Mesothelial cell of epicardium (in vitro differentiated cells): ENCODE measurements at regions not wholly inside any gene's neighbourhood (a gene's known extent, or its start where the extent isn't known, plus 50 kb on each side); places are given as distances from the start of the nearest gene placed in this dataset.

Source experiments
- DNase-seq, 2 experiments: peaks; one replicate each; pipeline ENCODE4 v3.0.0; 2021; ENCODE audit warnings: low spot score in 2 of 2; ENCODE audit not compliant: unreplicated experiment in 2 of 2
- H3K27ac Mint-ChIP-seq: 2 replicates; pipeline ENCODE4 v1.8.0; 2021; ENCODE audit warnings: mixed read lengths
- H3K27me3 Mint-ChIP-seq: 2 replicates; pipeline ENCODE4 v1.8.0; 2021; ENCODE audit warnings: low read depth, mixed read lengths
- H3K36me3 Mint-ChIP-seq: 2 replicates; pipeline ENCODE4 v1.8.0; 2021; ENCODE audit warnings: mixed read lengths
- H3K4me1 Mint-ChIP-seq: 2 replicates; pipeline ENCODE4 v1.8.0; 2021; ENCODE audit warnings: mixed read lengths
- H3K4me3 Mint-ChIP-seq: 2 replicates; pipeline ENCODE4 v1.8.0; 2021; ENCODE audit warnings: mild to moderate bottlenecking, moderate library complexity, mixed read lengths
- H3K9me3 Mint-ChIP-seq: 2 replicates; pipeline ENCODE4 v1.8.0; 2021; ENCODE audit warnings: mixed read lengths
- TF ChIP-seq, protein P1 (sequence below): fragments of 200-600 bp; sonication (generic); IDR thresholded peaks from one replicate; pipeline ENCODE4 v1.5.0; 2021; ENCODE audit warnings: antibody characterized with exemption; ENCODE audit not compliant: unreplicated experiment

GRCh38 chr5:29414681-29415080 lies 1778.8 kb upstream of the CDH6 start:
- no peak overlapping the region for H3K4me3 Mint-ChIP-seq
- H3K36me3 Mint-ChIP-seq, result no peaks in the 10 kb centered on the region
- no peaks in the 10 kb centered on the region for H3K4me1 Mint-ChIP-seq
- no peak overlapping the region for H3K27ac Mint-ChIP-seq
- DNase-seq, result no peak
- TF ChIP-seq, protein P1, sequence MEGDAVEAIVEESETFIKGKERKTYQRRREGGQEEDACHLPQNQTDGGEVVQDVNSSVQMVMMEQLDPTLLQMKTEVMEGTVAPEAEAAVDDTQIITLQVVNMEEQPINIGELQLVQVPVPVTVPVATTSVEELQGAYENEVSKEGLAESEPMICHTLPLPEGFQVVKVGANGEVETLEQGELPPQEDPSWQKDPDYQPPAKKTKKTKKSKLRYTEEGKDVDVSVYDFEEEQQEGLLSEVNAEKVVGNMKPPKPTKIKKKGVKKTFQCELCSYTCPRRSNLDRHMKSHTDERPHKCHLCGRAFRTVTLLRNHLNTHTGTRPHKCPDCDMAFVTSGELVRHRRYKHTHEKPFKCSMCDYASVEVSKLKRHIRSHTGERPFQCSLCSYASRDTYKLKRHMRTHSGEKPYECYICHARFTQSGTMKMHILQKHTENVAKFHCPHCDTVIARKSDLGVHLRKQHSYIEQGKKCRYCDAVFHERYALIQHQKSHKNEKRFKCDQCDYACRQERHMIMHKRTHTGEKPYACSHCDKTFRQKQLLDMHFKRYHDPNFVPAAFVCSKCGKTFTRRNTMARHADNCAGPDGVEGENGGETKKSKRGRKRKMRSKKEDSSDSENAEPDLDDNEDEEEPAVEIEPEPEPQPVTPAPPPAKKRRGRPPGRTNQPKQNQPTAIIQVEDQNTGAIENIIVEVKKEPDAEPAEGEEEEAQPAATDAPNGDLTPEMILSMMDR, result no peak
- no peaks in the 10 kb centered on the region for H3K9me3 Mint-ChIP-seq
- H3K27me3 Mint-ChIP-seq, result no peaks in the 10 kb centered on the region

- H3K4me1 Mint-ChIP-seq, result no peaks in the 10 kb centered on the region
- H3K4me3 Mint-ChIP-seq, result no peak overlapping the region
- no peaks in the 10 kb centered on the region for H3K36me3 Mint-ChIP-seq
- no peaks in the 10 kb centered on the region for H3K27me3 Mint-ChIP-seq
- TF ChIP-seq, protein P1, result no peak
- H3K9me3 Mint-ChIP-seq, result no peaks in the 10 kb centered on the region
- DNase-seq, result no peak
- H3K27ac Mint-ChIP-seq, result no peak overlapping the region
Observed at GRCh38 chr5:29412979-29413378, 1780.5 kb upstream of the CDH6 start.

DNA sequence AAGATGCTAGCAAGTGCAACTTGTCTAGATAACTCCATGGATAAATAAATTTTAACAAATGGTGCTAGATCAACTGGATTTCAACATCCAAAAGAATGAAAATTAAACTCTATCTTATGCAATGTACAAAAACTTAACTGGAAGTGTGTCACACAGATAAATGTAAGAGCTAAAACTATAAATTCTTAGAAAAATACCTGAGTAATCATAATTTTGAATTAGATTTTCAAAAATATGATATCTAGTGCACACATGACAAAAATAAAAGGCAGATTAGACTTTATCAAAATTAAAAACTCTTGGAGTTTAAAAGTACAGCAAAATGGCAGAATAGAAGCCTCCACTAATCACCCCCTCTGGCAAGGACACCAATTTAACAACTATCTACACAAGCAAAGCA lies 1791.2 kb upstream of the CDH6 start:
- H3K4me1 Mint-ChIP-seq, result no peaks in the 10 kb centered on the region

DNA sequence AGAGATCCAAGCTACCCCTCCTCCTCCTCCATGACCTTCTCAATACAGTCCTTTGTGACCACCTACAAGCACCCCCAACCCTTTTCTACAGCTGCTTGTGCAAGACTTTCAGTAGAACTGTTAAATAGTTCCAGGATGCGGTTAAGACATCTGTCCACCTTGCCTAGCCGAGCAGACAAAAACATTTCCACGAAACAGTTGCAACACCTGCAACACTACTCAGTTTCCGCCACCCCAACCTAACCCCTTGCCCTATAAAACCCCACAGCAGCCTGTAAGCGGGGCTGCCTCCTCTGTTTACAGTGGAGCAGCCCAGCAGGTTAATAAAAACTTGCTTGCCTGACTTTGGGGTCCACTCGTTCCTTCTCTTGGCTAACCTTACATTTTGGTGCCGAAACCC lies 1803.5 kb upstream of the CDH6 start:
- no peak overlapping the region for H3K27ac Mint-ChIP-seq
- H3K9me3 Mint-ChIP-seq, result peaks cover 10% of the 10 kb centered on the region
- no peak overlapping the region for H3K4me3 Mint-ChIP-seq
- no peaks in the 10 kb centered on the region for H3K27me3 Mint-ChIP-seq
- no peaks in the 10 kb centered on the region for H3K4me1 Mint-ChIP-seq
- TF ChIP-seq, protein P1, result no peak
- H3K36me3 Mint-ChIP-seq, result no peaks in the 10 kb centered on the region
- no peak for DNase-seq

More for the DNA sequence above, 1791.2 kb upstream of the CDH6 start:
- no peaks in the 10 kb centered on the region for H3K27me3 Mint-ChIP-seq
- H3K4me3 Mint-ChIP-seq, result no peak overlapping the region
- peaks cover 35% of the 10 kb centered on the region for H3K9me3 Mint-ChIP-seq
- TF ChIP-seq, protein P1, result no peak
- DNase-seq, result no peak
- H3K36me3 Mint-ChIP-seq, result no peaks in the 10 kb centered on the region
- H3K27ac Mint-ChIP-seq, result no peak overlapping the region

GRCh38 chr5:29387384-29387783 lies 1806.1 kb upstream of the CDH6 start:
- H3K4me1 Mint-ChIP-seq, result no peaks in the 10 kb centered on the region
- DNase-seq, result no peak
- TF ChIP-seq, protein P1, result no peak
- H3K27me3 Mint-ChIP-seq, result no peaks in the 10 kb centered on the region
- peaks cover 13% of the 10 kb centered on the region for H3K9me3 Mint-ChIP-seq
- no peaks in the 10 kb centered on the region for H3K36me3 Mint-ChIP-seq
- no peak overlapping the region for H3K4me3 Mint-ChIP-seq
- H3K27ac Mint-ChIP-seq, result no peak overlapping the region

GRCh38 chr5:29382780-29383179 lies 1810.7 kb upstream of the CDH6 start:
- H3K4me3 Mint-ChIP-seq, result no peak overlapping the region
- no peaks in the 10 kb centered on the region for H3K36me3 Mint-ChIP-seq
- TF ChIP-seq, protein P1, result no peak
- H3K4me1 Mint-ChIP-seq, result no peaks in the 10 kb centered on the region
- DNase-seq, result no peak
- peaks cover 3% of the 10 kb centered on the region for H3K9me3 Mint-ChIP-seq
- no peak overlapping the region for H3K27ac Mint-ChIP-seq
- no peaks in the 10 kb centered on the region for H3K27me3 Mint-ChIP-seq
